T-helper 1 cell (primary cell): ENCODE measurements at regions not wholly inside any gene's neighbourhood (a gene's known extent, or its start where the extent isn't known, plus 50 kb on each side); places are given as distances from the start of the nearest gene placed in this dataset.
"Not testable (repeated sequence)": the region's sequence is repeated elsewhere in the genome, so short reads cannot be mapped to it uniquely, and the experiment has no call there.

Experiments used
- DNase-seq, 5 donors: peaks; one replicate each; pipeline ENCODE4 v3.0.0-alpha.2; 2012 to 2020

- not testable (repeated sequence) for DNase-seq
These were observed 50.4 kb upstream of the TTC34 start for GRCh38 chr1:2851918-2852317.

GRCh38 chr1:2853711-2854110 is 52.2 kb upstream of the TTC34 start:
- no peak for DNase-seq

- no peak for DNase-seq
These were observed 52.7 kb upstream of the TTC34 start for GRCh38 chr1:2854151-2854550.

- DNase-seq, result no peak
These were observed 53.1 kb upstream of the TTC34 start for GRCh38 chr1:2854611-2855010.

GRCh38 chr1:2855206-2856065 is 53.9 kb upstream of the TTC34 start:
- peak in 1 of 5 donors; percentile 1 for DNase-seq

GRCh38 chr1:2856066-2856390 is 54.5 kb upstream of the TTC34 start:
- no peak for DNase-seq

GRCh38 chr1:2856676-2857375 is 55.3 kb upstream of the TTC34 start:
- DNase-seq, result no peak

GRCh38 chr1:2857521-2857920 is 56.0 kb upstream of the TTC34 start:
- DNase-seq, result peak in 1 of 5 donors; percentile 4

GRCh38 chr1:2858676-2859075 is 57.2 kb upstream of the TTC34 start:
- DNase-seq, result no peak

GRCh38 chr1:2859219-2859880 is 57.9 kb upstream of the TTC34 start:
- DNase-seq, result no peak

- no peak for DNase-seq
These were observed 58.5 kb upstream of the TTC34 start for GRCh38 chr1:2859881-2860430.

- no peak for DNase-seq
These were observed 59.1 kb upstream of the TTC34 start for GRCh38 chr1:2860476-2861142.

- DNase-seq, result no peak
These were observed 59.9 kb upstream of the TTC34 start for GRCh38 chr1:2861143-2861987.

- DNase-seq, result no peak
These were observed 60.7 kb upstream of the TTC34 start for GRCh38 chr1:2861988-2862813.

GRCh38 chr1:2862814-2863647 is 61.5 kb upstream of the TTC34 start:
- peak in 1 of 5 donors; percentile 5 for DNase-seq

GRCh38 chr1:2863648-2863963 is 62.1 kb upstream of the TTC34 start:
- DNase-seq, result no peak

GRCh38 chr1:2864203-2864905 is 62.9 kb upstream of the TTC34 start:
- no peak for DNase-seq

- DNase-seq, result no peak
These were observed 63.5 kb upstream of the TTC34 start for GRCh38 chr1:2865000-2865399.
